SK-N-SH (cell line): ENCODE measurements at regions not wholly inside any gene's neighbourhood (a gene's known extent, or its start where the extent isn't known, plus 50 kb on each side); places are given as distances from the start of the nearest gene placed in this dataset.

Experiments
- CHD2 ChIP-seq: fragments of 150-350 bp; IDR thresholded peaks from 2 replicates; pipeline ENCODE4 v1.6.1; 2018; ENCODE audit warnings: low read length; ENCODE audit not compliant: partially characterized antibody
- EZH2phosphoT487 ChIP-seq: fragments of 200-600 bp; sonication (generic); IDR thresholded peaks from 2 replicates; pipeline ENCODE4 v1.6.1; 2017; ENCODE audit warnings: low read depth, mixed run types, mild to moderate bottlenecking, antibody characterized with exemption, moderate library complexity, borderline replicate concordance
- GABPA ChIP-seq: IDR thresholded peaks from 2 replicates; pipeline ENCODE4 v1.4.0; 2012; ENCODE audit warnings: low read depth, mild to moderate bottlenecking
- MXI1 ChIP-seq: IDR thresholded peaks from 2 replicates; pipeline ENCODE4 v1.6.1; 2012; ENCODE audit warnings: mild to moderate bottlenecking, low read depth, low read length, improper control_type of control experiment
- POLR2AphosphoS5 ChIP-seq: IDR thresholded peaks from 2 replicates; pipeline ENCODE4 v1.6.1; 2012; ENCODE audit warnings: low read depth, low read length
- RAD21 ChIP-seq: IDR thresholded peaks from 2 replicates; pipeline ENCODE4 v1.6.1; 2012; ENCODE audit warnings: mild to moderate bottlenecking, low read length
- RFX5 ChIP-seq: IDR thresholded peaks from 2 replicates; pipeline ENCODE4 v1.6.1; 2012; ENCODE audit warnings: mild to moderate bottlenecking, improper control_type of control experiment, low read length
- RXRA ChIP-seq: IDR thresholded peaks from 2 replicates; pipeline ENCODE4 v1.4.0; 2012; ENCODE audit warnings: low read depth, mild to moderate bottlenecking, borderline replicate concordance
- SIN3A ChIP-seq: IDR thresholded peaks from 2 replicates; pipeline ENCODE4 v1.6.1; 2012; ENCODE audit warnings: low read depth, mild to moderate bottlenecking, low read length, moderate library complexity, borderline replicate concordance
- TF ChIP-seq, protein P1 (sequence below): IDR thresholded peaks from 2 replicates; pipeline ENCODE4 v1.4.0; 2012; ENCODE audit warnings: low read depth, borderline replicate concordance
- TF ChIP-seq, protein P2 (sequence below): fragments of 200-600 bp; sonication (generic); IDR thresholded peaks from 2 replicates; pipeline ENCODE4 v1.6.1; 2017; ENCODE audit warnings: antibody characterized with exemption, mild to moderate bottlenecking, moderate library complexity
- TF ChIP-seq, protein P3 (sequence below): IDR thresholded peaks from 2 replicates; pipeline ENCODE4 v1.4.0; 2012; ENCODE audit warnings: low read depth, borderline replicate concordance
- TF ChIP-seq, protein P4 (sequence below): IDR thresholded peaks from 2 replicates; pipeline ENCODE4 v1.6.1; 2012; ENCODE audit warnings: mild to moderate bottlenecking, low read depth, low read length, moderate library complexity
- TF ChIP-seq, protein P5 (sequence below): fragments of 150-350 bp; IDR thresholded peaks from 2 replicates; pipeline ENCODE4 v1.6.1; 2016; ENCODE audit warnings: mild to moderate bottlenecking, low read depth, low read length

DNA sequence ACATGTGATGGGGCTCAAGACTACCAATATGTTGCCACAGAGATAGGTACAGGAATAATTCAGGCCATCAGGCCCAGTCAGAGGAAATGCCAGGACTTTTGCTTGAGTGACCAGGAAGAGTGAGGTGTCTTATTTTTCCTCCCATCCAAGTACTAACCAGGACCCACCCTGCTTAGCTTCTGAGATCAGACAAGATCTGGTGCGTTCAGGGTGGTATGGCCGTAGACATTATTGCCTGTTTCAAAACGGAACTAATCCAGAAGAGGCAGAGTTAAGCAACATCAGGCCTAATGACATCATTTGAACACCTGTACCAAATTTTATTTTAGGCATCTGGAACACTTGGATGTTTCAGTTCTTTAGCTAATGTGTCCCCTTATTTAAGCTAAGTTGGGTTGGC is 205.5 kb upstream of the POU2AF2 start:
- TF ChIP-seq, protein P1, sequence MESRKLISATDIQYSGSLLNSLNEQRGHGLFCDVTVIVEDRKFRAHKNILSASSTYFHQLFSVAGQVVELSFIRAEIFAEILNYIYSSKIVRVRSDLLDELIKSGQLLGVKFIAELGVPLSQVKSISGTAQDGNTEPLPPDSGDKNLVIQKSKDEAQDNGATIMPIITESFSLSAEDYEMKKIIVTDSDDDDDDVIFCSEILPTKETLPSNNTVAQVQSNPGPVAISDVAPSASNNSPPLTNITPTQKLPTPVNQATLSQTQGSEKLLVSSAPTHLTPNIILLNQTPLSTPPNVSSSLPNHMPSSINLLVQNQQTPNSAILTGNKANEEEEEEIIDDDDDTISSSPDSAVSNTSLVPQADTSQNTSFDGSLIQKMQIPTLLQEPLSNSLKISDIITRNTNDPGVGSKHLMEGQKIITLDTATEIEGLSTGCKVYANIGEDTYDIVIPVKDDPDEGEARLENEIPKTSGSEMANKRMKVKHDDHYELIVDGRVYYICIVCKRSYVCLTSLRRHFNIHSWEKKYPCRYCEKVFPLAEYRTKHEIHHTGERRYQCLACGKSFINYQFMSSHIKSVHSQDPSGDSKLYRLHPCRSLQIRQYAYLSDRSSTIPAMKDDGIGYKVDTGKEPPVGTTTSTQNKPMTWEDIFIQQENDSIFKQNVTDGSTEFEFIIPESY, result no peak
- TF ChIP-seq CHD2 (no peak), GABPA (no peak), MXI1 (no peak), RFX5 (no peak), RAD21 (no peak), EZH2phosphoT487 (no peak), SIN3A (no peak), RXRA (no peak), POLR2AphosphoS5 (no peak)
- TF ChIP-seq, protein P2, sequence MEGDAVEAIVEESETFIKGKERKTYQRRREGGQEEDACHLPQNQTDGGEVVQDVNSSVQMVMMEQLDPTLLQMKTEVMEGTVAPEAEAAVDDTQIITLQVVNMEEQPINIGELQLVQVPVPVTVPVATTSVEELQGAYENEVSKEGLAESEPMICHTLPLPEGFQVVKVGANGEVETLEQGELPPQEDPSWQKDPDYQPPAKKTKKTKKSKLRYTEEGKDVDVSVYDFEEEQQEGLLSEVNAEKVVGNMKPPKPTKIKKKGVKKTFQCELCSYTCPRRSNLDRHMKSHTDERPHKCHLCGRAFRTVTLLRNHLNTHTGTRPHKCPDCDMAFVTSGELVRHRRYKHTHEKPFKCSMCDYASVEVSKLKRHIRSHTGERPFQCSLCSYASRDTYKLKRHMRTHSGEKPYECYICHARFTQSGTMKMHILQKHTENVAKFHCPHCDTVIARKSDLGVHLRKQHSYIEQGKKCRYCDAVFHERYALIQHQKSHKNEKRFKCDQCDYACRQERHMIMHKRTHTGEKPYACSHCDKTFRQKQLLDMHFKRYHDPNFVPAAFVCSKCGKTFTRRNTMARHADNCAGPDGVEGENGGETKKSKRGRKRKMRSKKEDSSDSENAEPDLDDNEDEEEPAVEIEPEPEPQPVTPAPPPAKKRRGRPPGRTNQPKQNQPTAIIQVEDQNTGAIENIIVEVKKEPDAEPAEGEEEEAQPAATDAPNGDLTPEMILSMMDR, result no peak
- TF ChIP-seq, protein P3, sequence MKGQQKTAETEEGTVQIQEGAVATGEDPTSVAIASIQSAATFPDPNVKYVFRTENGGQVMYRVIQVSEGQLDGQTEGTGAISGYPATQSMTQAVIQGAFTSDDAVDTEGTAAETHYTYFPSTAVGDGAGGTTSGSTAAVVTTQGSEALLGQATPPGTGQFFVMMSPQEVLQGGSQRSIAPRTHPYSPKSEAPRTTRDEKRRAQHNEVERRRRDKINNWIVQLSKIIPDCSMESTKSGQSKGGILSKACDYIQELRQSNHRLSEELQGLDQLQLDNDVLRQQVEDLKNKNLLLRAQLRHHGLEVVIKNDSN, result no peak
- TF ChIP-seq, protein P4, sequence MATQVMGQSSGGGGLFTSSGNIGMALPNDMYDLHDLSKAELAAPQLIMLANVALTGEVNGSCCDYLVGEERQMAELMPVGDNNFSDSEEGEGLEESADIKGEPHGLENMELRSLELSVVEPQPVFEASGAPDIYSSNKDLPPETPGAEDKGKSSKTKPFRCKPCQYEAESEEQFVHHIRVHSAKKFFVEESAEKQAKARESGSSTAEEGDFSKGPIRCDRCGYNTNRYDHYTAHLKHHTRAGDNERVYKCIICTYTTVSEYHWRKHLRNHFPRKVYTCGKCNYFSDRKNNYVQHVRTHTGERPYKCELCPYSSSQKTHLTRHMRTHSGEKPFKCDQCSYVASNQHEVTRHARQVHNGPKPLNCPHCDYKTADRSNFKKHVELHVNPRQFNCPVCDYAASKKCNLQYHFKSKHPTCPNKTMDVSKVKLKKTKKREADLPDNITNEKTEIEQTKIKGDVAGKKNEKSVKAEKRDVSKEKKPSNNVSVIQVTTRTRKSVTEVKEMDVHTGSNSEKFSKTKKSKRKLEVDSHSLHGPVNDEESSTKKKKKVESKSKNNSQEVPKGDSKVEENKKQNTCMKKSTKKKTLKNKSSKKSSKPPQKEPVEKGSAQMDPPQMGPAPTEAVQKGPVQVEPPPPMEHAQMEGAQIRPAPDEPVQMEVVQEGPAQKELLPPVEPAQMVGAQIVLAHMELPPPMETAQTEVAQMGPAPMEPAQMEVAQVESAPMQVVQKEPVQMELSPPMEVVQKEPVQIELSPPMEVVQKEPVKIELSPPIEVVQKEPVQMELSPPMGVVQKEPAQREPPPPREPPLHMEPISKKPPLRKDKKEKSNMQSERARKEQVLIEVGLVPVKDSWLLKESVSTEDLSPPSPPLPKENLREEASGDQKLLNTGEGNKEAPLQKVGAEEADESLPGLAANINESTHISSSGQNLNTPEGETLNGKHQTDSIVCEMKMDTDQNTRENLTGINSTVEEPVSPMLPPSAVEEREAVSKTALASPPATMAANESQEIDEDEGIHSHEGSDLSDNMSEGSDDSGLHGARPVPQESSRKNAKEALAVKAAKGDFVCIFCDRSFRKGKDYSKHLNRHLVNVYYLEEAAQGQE, result no peak
- TF ChIP-seq, protein P5, sequence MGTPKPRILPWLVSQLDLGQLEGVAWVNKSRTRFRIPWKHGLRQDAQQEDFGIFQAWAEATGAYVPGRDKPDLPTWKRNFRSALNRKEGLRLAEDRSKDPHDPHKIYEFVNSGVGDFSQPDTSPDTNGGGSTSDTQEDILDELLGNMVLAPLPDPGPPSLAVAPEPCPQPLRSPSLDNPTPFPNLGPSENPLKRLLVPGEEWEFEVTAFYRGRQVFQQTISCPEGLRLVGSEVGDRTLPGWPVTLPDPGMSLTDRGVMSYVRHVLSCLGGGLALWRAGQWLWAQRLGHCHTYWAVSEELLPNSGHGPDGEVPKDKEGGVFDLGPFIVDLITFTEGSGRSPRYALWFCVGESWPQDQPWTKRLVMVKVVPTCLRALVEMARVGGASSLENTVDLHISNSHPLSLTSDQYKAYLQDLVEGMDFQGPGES, result no peak
